ENCODE measurements at regions not wholly inside any gene's neighbourhood (a gene's known extent, or its start where the extent isn't known, plus 50 kb on each side); places are given as distances from the start of the nearest gene placed in this dataset.

- DNase-seq = no peak
These were observed 576.6 kb upstream of the SORCS1 start for GRCh38 chr10:107740962-107741690.

- DNase-seq = no peak
These were observed 575.4 kb upstream of the SORCS1 start for GRCh38 chr10:107739951-107740350.

GRCh38 chr10:107733328-107734130 is 569.0 kb upstream of the SORCS1 start:
- no peak for DNase-seq

GRCh38 chr10:107732045-107732444 is 567.5 kb upstream of the SORCS1 start:
- no peak for DNase-seq

- no peak for DNase-seq
These were observed 564.3 kb upstream of the SORCS1 start for GRCh38 chr10:107728807-107729206.

GRCh38 chr10:107727767-107728317 is 563.3 kb upstream of the SORCS1 start:
- no peak for DNase-seq

- no peak for DNase-seq
These were observed 554.4 kb upstream of the SORCS1 start for GRCh38 chr10:107718864-107719263.

GRCh38 chr10:107717046-107717445 is 552.5 kb upstream of the SORCS1 start:
- DNase-seq = no peak

GRCh38 chr10:107715565-107715964 is 551.1 kb upstream of the SORCS1 start:
- DNase-seq = no peak

GRCh38 chr10:107708981-107709380 is 544.5 kb upstream of the SORCS1 start:
- no peak for DNase-seq

GRCh38 chr10:107706096-107706725 is 541.7 kb upstream of the SORCS1 start:
- no peak for DNase-seq

- no peak for DNase-seq
These were observed 537.4 kb upstream of the SORCS1 start for GRCh38 chr10:107701943-107702342.

- no peak for DNase-seq
These were observed 527.6 kb upstream of the SORCS1 start for GRCh38 chr10:107692072-107692471.

- DNase-seq = no peak
These were observed 524.8 kb upstream of the SORCS1 start for GRCh38 chr10:107689323-107689722.

GRCh38 chr10:107687701-107688100 is 523.2 kb upstream of the SORCS1 start:
- peak; percentile 1 for DNase-seq

GRCh38 chr10:107686095-107686494 is 521.6 kb upstream of the SORCS1 start:
- DNase-seq = peak; percentile 41

GRCh38 chr10:107671960-107672359 is 507.5 kb upstream of the SORCS1 start:
- no peak for DNase-seq

- DNase-seq = no peak
These were observed 501.7 kb upstream of the SORCS1 start for GRCh38 chr10:107666214-107666613.

GRCh38 chr10:107665459-107665858 is 501.0 kb upstream of the SORCS1 start:
- no peak for DNase-seq

GRCh38 chr10:107657851-107658250 is 493.3 kb upstream of the SORCS1 start:
- no peak for DNase-seq

GRCh38 chr10:107656932-107657331 is 492.4 kb upstream of the SORCS1 start:
- no peak for DNase-seq

GRCh38 chr10:107653832-107654287 is 489.4 kb upstream of the SORCS1 start:
- no peak for DNase-seq

GRCh38 chr10:107650939-107651338 is 486.4 kb upstream of the SORCS1 start:
- DNase-seq = no peak
